GM12875 (cell line): ENCODE measurements at regions not wholly inside any gene's neighbourhood (a gene's known extent, or its start where the extent isn't known, plus 50 kb on each side); places are given as distances from the start of the nearest gene placed in this dataset.

Source experiments
- H3K4me3 ChIP-seq: one replicate; pipeline ENCODE4 v1.5.1; 2011; ENCODE audit warnings: low read depth, low read length, control low read depth
- CTCF ChIP-seq: IDR thresholded peaks from 2 replicates; pipeline ENCODE4 v1.5.1; 2011; ENCODE audit warnings: low read depth, mild to moderate bottlenecking, control low read depth, inconsistent platforms, low read length, moderate library complexity, borderline replicate concordance; ENCODE audit not compliant: insufficient read depth

DNA sequence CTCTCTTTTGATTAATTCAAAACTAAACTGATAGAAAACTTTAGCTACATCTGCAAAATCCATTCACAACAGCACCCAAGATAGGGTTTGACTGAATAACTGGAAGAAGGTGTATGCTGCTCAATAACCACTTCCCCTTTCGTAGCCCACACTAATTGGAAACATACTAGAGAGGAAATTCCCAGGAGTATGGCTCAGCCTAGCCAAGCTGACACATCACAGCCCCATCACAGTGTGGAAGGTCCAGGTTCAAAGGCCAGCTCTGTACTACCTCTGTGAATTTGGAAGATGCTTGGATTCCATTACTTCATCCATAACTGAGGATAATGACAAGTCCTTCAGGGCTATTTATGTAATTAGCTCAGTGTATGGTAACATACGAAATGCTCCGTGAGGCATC is 185.4 kb downstream of the FBXO15 start:
- no peak for TF ChIP-seq CTCF

GRCh38 chr18:73961804-73962203 is 185.8 kb downstream of the FBXO15 start:
- TF ChIP-seq CTCF: no peak
- H3K4me3 ChIP-seq: no peak overlapping the region

More for the DNA sequence above, 185.4 kb downstream of the FBXO15 start:
- no peak overlapping the region for H3K4me3 ChIP-seq

- no peak for TF ChIP-seq CTCF
- H3K4me3 ChIP-seq: no peak overlapping the region
Observed at GRCh38 chr18:73959352-73959751, 188.3 kb downstream of the FBXO15 start.

- H3K4me3 ChIP-seq: no peak overlapping the region
- no peak for TF ChIP-seq CTCF
Observed at GRCh38 chr18:73954268-73954667, 193.4 kb downstream of the FBXO15 start.

DNA sequence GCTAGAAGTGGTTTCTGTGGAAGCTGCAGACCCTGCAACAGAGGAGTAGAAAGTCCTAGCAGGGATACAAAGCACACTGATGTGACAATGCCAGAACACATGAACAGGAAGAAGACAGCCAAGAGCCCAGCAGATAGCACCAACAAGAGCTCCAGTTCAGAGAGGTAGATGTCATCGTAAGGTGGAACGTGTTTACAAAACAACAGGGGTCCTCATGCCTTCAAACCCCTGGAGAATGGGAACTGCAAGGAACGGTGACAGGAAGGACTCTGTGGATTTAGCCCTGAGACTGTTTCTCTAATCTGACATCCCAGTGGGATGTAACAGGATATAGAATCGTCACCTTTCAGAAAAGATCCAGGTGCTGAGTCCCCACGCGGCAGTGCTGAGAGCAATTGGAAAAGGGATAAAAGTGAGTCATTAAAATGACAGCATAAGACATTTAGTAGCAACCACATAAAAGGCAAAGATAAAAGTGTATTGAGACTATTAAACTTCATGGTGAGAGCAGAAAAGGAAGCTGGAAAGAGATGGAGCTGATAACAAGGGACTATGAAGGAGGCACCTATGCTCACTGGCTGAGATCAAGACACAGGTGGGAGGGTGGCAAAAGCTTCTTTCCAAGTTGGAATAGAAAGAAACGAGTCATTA is 195.2 kb downstream of the FBXO15 start:
- no peak overlapping the region for H3K4me3 ChIP-seq

DNA sequence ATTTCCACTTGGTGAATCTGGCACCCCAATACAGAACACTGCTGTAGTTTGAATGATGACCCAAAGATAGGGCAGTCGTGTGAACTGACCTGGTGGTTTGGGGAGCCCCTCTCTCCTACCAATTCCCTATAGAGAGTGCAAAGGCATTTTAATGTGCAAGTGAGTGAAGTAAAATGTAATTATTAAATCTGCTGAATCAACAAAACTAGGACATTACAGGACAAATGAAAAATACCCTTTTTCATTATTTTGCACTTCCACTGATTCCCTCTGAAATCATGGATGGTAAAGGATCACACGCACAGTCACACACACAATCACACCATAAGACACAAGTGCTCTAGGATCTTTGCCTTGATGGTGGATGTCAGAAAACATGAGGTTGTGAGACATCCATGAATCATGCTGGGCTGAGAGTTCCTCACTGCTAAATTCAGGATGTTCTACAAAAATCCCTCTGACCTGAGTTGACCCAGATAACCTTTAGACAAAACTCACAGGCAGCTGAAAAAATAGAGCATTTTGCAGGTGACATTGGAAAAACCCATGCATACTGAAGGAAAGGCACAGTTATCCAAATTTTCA is 197.4 kb downstream of the FBXO15 start:
- no peak overlapping the region for H3K4me3 ChIP-seq
- TF ChIP-seq CTCF: no peak

More for the DNA sequence above, 195.2 kb downstream of the FBXO15 start:
- no peak for TF ChIP-seq CTCF

DNA sequence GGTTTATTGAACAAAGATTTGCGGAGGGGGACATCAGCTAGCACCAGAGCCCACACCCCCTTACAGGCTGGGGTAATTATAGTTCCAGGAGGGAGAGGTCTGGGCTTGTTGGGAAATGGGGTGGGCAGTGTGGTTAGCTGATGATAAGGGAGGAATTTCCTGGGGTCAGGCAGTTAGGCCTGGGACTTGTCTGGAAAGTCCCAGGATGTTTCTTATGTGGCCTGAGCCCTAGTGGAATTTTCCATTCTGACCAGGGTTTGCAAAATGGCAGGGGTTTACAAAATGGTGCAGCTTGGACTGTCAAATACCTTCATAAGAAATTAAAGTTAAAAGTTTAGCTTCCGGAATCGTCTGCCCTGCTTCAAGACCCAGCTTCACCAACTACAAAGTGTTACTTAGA is 199.1 kb downstream of the FBXO15 start:
- H3K4me3 ChIP-seq: no peak overlapping the region
- no peak for TF ChIP-seq CTCF
